HG03139 (cell line): ENCODE measurements at regions not wholly inside any gene's neighbourhood (a gene's known extent, or its start where the extent isn't known, plus 50 kb on each side); places are given as distances from the start of the nearest gene placed in this dataset.
A peak's percentile ranks its signal among the peaks of the same experiment; 100 is the strongest.

Experiments
- ATAC-seq: cut with Tn5 transposase; IDR thresholded peaks from one replicate; pipeline ENCODE4 v1.9.1; 2021; ENCODE audit not compliant: unreplicated experiment

DNA sequence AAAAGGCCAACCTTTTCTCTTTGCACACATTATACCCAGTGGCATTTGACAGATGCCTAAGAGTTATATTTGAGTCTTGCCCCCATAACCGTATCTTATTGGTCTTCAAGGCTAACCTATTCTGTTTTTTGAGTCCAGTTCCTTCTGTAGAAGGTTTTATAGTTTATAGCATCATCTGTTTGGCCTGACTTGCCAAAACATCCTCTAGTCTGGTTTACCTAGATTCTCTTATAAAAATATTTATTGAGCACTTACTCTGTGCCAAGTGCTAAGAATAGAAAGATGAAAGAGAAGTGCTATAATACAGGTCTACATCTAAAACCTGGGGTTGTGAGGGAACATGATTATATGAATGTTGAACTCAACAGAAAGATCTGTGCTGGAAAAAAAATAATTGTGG is 55.9 kb upstream of the PIP4K2A start:
- no peak for ATAC-seq

GRCh38 chr10:22767859-22768258 is 53.5 kb upstream of the PIP4K2A start:
- no peak for ATAC-seq

- no peak for ATAC-seq
Observed at GRCh38 chr10:22766693-22767092, 52.3 kb upstream of the PIP4K2A start.

- ATAC-seq, result peak; percentile 60
Observed at GRCh38 chr10:22765660-22766547, 51.5 kb upstream of the PIP4K2A start.

GRCh38 chr10:22764639-22765038 is 50.3 kb upstream of the PIP4K2A start:
- no peak for ATAC-seq
